Upper lobe of right lung (tissue), 1 donor: ENCODE measurements at regions not wholly inside any gene's neighbourhood (a gene's known extent, or its start where the extent isn't known, plus 50 kb on each side); places are given as distances from the start of the nearest gene placed in this dataset.

Experiments used
- ATAC-seq: fragments of 200-7000 bp; cut with Tn5 transposase; one replicate; pipeline ENCODE4 v1.9.1; 2020; ENCODE audit warnings: mild to moderate bottlenecking, moderate library complexity
- DNase-seq: peaks from one replicate; pipeline ENCODE4 v3.0.0-alpha.2; 2020
- H3K27ac ChIP-seq: fragments of 200-600 bp; one replicate; pipeline ENCODE4 v1.8.0; 2022
- H3K27me3 ChIP-seq: fragments of 200-600 bp; one replicate; pipeline ENCODE4 v1.8.0; 2022; ENCODE audit warnings: mild to moderate bottlenecking
- H3K36me3 ChIP-seq: fragments of 200-600 bp; one replicate; pipeline ENCODE4 v1.8.0; 2022
- H3K4me1 ChIP-seq: fragments of 200-600 bp; one replicate; pipeline ENCODE4 v1.8.0; 2022
- H3K4me3 ChIP-seq: fragments of 200-600 bp; one replicate; pipeline ENCODE4 v1.8.0; 2022; ENCODE audit warnings: mild to moderate bottlenecking
- H3K9me3 ChIP-seq: fragments of 200-600 bp; one replicate; pipeline ENCODE4 v1.8.0; 2022
- CTCF ChIP-seq: fragments of 200-600 bp; IDR thresholded peaks from one replicate; pipeline ENCODE4 v1.8.0; 2022; ENCODE audit warnings: antibody characterized with exemption
- intact Hi-C: fragments of 100-400 bp; cut with DNase I; formaldehyde crosslinking; loops from one replicate; pipeline ENCODE4 v1.11.0; 2022
- donor health status: DM: no; HTN: yes; CAD: no; lungs with severe emphysema.

- Histone ChIP-seq H3K4me3 (no peak overlapping the region), H3K27ac (no peak overlapping the region), H3K4me1 (no peaks in the 10 kb centered on the region), H3K9me3 (no peaks in the 10 kb centered on the region), H3K27me3 (no peaks in the 10 kb centered on the region), H3K36me3 (no peaks in the 10 kb centered on the region)
- ATAC-seq: no peak
- no peak for DNase-seq
- intact Hi-C loops: no loop called here
- TF ChIP-seq CTCF: no peak
Observed at GRCh38 chr13:64962404-64962803, 2267.7 kb downstream of the PCDH9 start.

- Histone ChIP-seq H3K9me3 (no peaks in the 10 kb centered on the region), H3K36me3 (no peaks in the 10 kb centered on the region), H3K27me3 (no peaks in the 10 kb centered on the region), H3K4me1 (no peaks in the 10 kb centered on the region), H3K4me3 (no peak overlapping the region), H3K27ac (no peak overlapping the region)
- ATAC-seq: no peak
- DNase-seq: no peak
- no peak for TF ChIP-seq CTCF
- intact Hi-C loops: no loop called here
Observed at GRCh38 chr13:64959276-64959675, 2270.9 kb downstream of the PCDH9 start.

GRCh38 chr13:64958106-64958505 is 2272.0 kb downstream of the PCDH9 start:
- Histone ChIP-seq H3K4me3 (no peak overlapping the region), H3K4me1 (no peaks in the 10 kb centered on the region), H3K36me3 (no peaks in the 10 kb centered on the region), H3K27me3 (no peaks in the 10 kb centered on the region), H3K27ac (no peak overlapping the region), H3K9me3 (no peaks in the 10 kb centered on the region)
- DNase-seq: no peak
- no peak for TF ChIP-seq CTCF
- peak; percentile 25 for ATAC-seq
- intact Hi-C loops: no loop called here

GRCh38 chr13:64938660-64939059 is 2291.5 kb downstream of the PCDH9 start:
- intact Hi-C loops: no loop called here
- no peaks in the 10 kb centered on the region for H3K36me3 ChIP-seq
- ATAC-seq: no peak

GRCh38 chr13:64937302-64937701 is 2292.8 kb downstream of the PCDH9 start:
- intact Hi-C loops: no loop called here
- no peaks in the 10 kb centered on the region for H3K4me1 ChIP-seq
- H3K4me3 ChIP-seq: no peak overlapping the region
- DNase-seq: no peak
- H3K36me3 ChIP-seq: no peaks in the 10 kb centered on the region
- TF ChIP-seq CTCF: no peak
- no peaks in the 10 kb centered on the region for H3K27me3 ChIP-seq
- no peak overlapping the region for H3K27ac ChIP-seq
- no peaks in the 10 kb centered on the region for H3K9me3 ChIP-seq
- ATAC-seq: no peak

More at GRCh38 chr13:64938660-64939059, 2291.5 kb downstream of the PCDH9 start:
- TF ChIP-seq CTCF: no peak
- no peak for DNase-seq
- Histone ChIP-seq H3K4me3 (no peak overlapping the region), H3K4me1 (no peaks in the 10 kb centered on the region), H3K9me3 (no peaks in the 10 kb centered on the region), H3K27me3 (no peaks in the 10 kb centered on the region), H3K27ac (no peak overlapping the region)

- Histone ChIP-seq H3K9me3 (no peaks in the 10 kb centered on the region), H3K27ac (no peak overlapping the region), H3K36me3 (no peaks in the 10 kb centered on the region), H3K4me1 (no peaks in the 10 kb centered on the region), H3K4me3 (no peak overlapping the region), H3K27me3 (no peaks in the 10 kb centered on the region)
- intact Hi-C loops: no loop called here
- DNase-seq (no peak), ATAC-seq (no peak)
- TF ChIP-seq CTCF: no peak
Observed at GRCh38 chr13:64936879-64937278, 2293.3 kb downstream of the PCDH9 start.
